Activated CD8-positive, alpha-beta memory T cell treated with anti-CD3 and anti-CD28 coated beads, Interleukin-2, amount 50 U/mL, for 24 hours (primary cell): ENCODE measurements at regions not wholly inside any gene's neighbourhood (a gene's known extent, or its start where the extent isn't known, plus 50 kb on each side); places are given as distances from the start of the nearest gene placed in this dataset.

Experiments
- DNase-seq: peaks from one replicate; pipeline ENCODE4 v3.0.0-alpha.2; 2020; ENCODE audit errors: extremely low read depth

- no peak for DNase-seq
These were observed 439.2 kb downstream of the PIK3C3 start for GRCh38 chr18:42394238-42394637.

- no peak for DNase-seq
These were observed 446.2 kb downstream of the PIK3C3 start for GRCh38 chr18:42401131-42401673.

GRCh38 chr18:42404151-42404550 is 449.1 kb downstream of the PIK3C3 start:
- DNase-seq, result no peak

GRCh38 chr18:42409005-42409404 is 454.0 kb downstream of the PIK3C3 start:
- DNase-seq, result no peak

GRCh38 chr18:42412281-42412680 is 457.2 kb downstream of the PIK3C3 start:
- no peak for DNase-seq

GRCh38 chr18:42412896-42413295 is 457.9 kb downstream of the PIK3C3 start:
- no peak for DNase-seq

- DNase-seq, result no peak
These were observed 458.8 kb downstream of the PIK3C3 start for GRCh38 chr18:42413870-42414269.

GRCh38 chr18:42414756-42415454 is 459.9 kb downstream of the PIK3C3 start:
- no peak for DNase-seq

- DNase-seq, result no peak
These were observed 462.2 kb downstream of the PIK3C3 start for GRCh38 chr18:42417189-42417588.

GRCh38 chr18:42418121-42418520 is 463.1 kb downstream of the PIK3C3 start:
- no peak for DNase-seq

- DNase-seq, result no peak
These were observed 470.0 kb downstream of the PIK3C3 start for GRCh38 chr18:42425025-42425424.

- DNase-seq, result no peak
These were observed 471.5 kb downstream of the PIK3C3 start for GRCh38 chr18:42426496-42427015.

- no peak for DNase-seq
These were observed 474.2 kb downstream of the PIK3C3 start for GRCh38 chr18:42429196-42429595.

GRCh38 chr18:42436222-42436765 is 481.3 kb downstream of the PIK3C3 start:
- no peak for DNase-seq

- no peak for DNase-seq
These were observed 482.0 kb downstream of the PIK3C3 start for GRCh38 chr18:42437001-42437400.

- no peak for DNase-seq
These were observed 482.6 kb downstream of the PIK3C3 start for GRCh38 chr18:42437646-42438045.

GRCh38 chr18:42442656-42443055 is 487.6 kb downstream of the PIK3C3 start:
- DNase-seq, result no peak

GRCh38 chr18:42444349-42444748 is 489.3 kb downstream of the PIK3C3 start:
- no peak for DNase-seq

- DNase-seq, result no peak
These were observed 490.3 kb downstream of the PIK3C3 start for GRCh38 chr18:42445359-42445758.

GRCh38 chr18:42446195-42446594 is 491.2 kb downstream of the PIK3C3 start:
- DNase-seq, result no peak

- DNase-seq, result no peak
These were observed 492.7 kb downstream of the PIK3C3 start for GRCh38 chr18:42447688-42448087.

GRCh38 chr18:42458226-42458625 is 503.2 kb downstream of the PIK3C3 start:
- DNase-seq, result no peak

- no peak for DNase-seq
These were observed 504.8 kb downstream of the PIK3C3 start for GRCh38 chr18:42459873-42460272.
